Inflammatory macrophage treated with lipopolysaccharide for 1 hour (primary cell): ENCODE measurements at regions not wholly inside any gene's neighbourhood (a gene's known extent, or its start where the extent isn't known, plus 50 kb on each side); places are given as distances from the start of the nearest gene placed in this dataset.
A peak's percentile ranks its signal among the peaks of the same experiment; 100 is the strongest.

ENCODE experiments used
- DNase-seq, 2 donors: peaks; one replicate each; pipeline ENCODE4 v3.0.0-alpha.2; 2020 to 2022

DNA sequence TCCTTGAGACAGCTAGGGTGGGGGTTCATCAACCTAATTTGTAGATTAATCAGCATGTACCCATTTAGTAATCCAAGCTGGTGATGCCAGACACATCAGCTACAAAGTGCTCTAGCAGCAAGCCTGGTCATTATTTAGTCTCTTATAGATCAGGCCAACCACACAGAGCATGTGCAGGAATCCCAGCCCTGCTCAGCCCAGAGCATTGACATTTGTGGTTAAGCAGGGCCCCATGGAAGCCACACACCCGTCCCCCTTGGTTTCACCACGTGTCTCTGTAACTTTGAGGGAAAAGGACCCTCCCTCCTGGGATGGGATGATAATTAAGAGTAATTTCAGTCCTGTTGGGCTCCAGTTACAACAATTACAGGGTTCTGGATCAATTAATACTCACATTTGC lies 268.8 kb upstream of the RPL38 start:
- no peak for DNase-seq

DNA sequence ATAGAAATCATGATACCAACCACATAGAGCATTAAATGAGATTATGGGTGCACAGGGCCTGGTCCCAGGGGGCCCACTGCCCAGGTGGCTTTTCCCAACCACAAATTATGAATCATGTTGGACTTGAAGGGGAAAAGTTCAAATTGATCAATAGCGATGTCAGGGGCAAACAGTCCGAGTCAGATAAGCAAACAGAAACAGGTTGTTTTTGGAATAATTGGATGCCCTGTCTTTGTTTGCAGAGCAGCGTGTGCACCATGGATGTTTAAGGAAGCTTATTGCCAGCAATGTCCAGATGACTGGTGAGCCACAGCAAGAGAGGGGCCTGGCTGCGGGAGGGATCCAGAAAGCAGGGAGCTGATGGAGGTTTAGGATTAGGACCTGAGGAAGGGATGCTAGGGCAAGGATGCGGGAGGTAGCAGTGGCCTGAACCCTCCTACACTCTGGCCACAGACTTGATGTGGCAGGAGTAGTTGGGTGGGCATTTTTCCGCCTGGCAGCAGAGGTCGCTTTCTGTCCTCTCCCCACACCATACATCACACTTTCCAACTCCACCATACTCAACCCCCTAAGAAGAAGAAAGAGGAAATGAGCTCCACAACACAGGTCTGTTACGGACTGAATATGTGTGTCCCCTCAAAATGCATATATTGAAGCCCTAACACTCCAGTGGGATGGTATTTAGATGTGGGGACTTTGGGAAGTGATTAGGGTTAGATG lies 266.4 kb upstream of the RPL38 start:
- no peak for DNase-seq

DNA sequence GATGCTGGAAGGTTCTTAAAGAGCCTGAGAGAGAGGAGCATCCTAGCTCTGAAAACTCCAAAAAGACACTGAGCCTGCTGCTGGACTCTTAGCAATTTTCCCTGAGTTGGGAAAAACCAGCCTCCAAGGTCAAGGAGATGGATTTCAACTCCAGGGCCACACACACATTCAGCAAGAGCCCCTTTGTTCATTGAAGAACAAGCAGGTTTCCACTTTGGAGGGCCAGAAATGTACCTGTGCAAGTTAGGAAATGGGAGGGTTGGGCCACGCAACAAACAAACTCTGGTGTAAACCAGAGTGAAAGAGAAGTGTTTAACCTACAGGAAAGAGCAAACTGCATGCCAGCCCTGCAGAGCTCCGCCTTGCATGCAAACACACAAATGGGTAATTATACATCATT lies 264.8 kb upstream of the RPL38 start:
- no peak for DNase-seq

- no peak for DNase-seq
Measured at GRCh38 chr17:73939806-73940205, 263.7 kb upstream of the RPL38 start.

- DNase-seq = no peak
Measured at GRCh38 chr17:73940511-73940910, 263.0 kb upstream of the RPL38 start.

GRCh38 chr17:73941919-73942530 lies 261.5 kb upstream of the RPL38 start:
- no peak for DNase-seq

DNA sequence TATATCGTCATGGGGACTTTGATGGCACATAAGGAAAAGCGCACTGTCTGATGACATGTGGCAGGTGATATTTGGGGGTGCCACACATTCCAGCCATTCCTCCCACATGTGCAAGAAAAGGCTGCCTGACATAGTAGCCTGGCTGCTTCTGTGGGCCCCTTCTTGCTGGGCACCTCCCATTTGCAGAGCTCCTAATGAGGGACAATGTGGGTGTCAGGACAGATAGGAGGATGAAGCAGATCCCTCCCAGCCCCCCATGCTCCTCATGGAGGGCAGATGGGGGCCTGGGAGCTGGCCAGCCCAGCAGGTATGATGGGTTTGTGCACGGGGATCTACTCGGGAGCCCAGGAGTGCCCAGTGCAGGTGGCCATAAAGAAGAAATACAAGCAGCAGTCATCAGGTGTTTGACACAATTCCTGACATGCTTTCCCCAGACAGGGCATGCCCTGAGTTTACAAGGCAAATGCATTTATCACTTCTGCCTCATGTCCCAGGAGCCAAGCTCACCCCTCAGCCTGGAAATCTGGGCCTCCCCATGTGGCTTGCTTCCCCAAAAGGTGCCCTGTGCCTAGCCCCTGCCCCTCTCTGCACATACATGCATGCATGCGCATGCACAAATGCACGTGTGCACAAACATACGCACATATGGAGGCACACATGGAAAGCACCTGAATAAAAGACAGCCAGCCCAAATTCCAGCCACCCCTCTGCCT lies 260.6 kb upstream of the RPL38 start:
- no peak for DNase-seq

DNA sequence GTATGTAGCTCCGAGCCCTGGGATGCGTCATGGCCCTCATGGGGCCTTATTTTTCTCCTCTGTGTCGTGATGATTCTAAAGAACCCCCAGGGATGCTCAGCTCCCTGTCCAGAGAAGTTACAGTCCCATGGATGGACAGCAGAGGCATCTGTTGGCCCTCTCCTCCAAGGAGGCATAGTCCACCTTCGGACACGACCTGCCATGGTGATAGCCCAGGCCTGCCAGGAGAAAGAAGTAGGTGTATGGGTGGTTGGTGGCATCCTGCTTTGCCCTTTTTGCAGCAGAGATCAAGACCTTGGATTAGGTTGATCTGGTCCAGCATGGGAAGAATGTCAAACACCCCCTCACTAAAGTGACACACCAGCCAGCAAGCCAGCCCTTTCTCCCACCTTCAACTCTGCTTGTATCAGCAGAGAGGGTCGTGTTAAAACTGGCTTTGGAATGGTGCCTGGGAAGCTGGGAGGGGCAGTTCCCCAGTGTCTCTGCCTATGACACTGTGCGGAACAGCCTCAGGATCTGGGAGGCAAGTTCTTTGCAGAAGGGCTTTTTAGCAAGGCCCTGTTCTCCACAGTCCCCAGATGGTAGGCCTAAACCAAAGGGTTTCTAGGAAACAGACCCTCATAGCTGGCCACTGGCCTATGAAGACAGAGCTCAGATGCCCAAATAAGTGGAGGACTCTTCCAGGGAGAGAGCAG lies 259.9 kb upstream of the RPL38 start:
- no peak for DNase-seq

GRCh38 chr17:73944366-73944765 lies 259.1 kb upstream of the RPL38 start:
- DNase-seq = no peak

DNA sequence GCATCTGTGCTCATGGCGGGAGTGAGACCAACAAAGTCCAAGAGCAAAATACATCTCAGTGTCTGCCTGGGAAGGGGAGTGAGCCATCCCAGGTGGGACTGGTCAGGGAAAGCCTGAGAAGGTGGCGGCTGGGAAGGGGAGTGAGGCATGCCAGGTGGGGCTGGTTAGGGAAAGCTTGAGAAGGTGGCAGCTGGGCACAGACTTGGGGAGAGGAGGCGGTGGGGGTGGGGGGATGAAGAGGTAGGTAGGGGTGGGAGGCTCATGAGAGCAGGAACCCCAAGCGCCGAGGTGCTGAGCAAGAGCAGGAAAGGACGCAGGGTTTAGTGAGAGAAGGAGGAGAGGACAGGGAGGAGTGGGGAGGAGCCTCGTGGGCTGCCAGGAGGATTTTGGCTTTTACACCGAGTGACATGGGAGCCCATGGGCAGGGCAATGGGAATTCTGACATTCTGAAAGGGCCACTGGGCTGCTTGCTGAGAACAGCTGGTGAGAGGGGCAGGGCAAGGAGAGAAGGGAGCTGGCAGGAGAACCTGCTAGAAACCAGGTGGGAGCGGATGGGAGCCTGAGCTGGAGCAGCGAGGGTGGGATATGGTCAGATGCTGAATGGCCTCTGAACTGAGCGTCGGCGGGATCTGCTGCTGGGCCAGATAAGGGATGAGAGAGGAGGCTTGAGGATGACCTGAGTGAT lies 256.1 kb upstream of the RPL38 start:
- DNase-seq = no peak

GRCh38 chr17:73947966-73948355 lies 255.5 kb upstream of the RPL38 start:
- no peak for DNase-seq

GRCh38 chr17:73949903-73950592 lies 253.4 kb upstream of the RPL38 start:
- DNase-seq = no peak

DNA sequence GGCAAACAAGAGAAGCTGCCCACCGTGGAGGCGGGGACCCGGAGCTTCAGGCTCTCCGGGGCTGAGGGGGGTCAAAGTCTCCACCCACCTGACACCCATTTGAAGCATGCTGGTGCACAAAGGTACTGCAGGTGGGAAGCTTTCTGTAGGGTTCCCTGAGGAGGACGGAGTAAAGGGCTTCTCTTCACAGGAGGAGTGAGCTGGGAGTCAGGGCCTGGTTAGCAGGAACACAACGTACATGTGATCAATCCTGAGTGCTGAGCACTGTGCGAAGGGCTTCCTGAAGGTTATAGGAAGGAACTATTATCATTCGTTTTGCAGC lies 252.9 kb upstream of the RPL38 start:
- no peak for DNase-seq

DNA sequence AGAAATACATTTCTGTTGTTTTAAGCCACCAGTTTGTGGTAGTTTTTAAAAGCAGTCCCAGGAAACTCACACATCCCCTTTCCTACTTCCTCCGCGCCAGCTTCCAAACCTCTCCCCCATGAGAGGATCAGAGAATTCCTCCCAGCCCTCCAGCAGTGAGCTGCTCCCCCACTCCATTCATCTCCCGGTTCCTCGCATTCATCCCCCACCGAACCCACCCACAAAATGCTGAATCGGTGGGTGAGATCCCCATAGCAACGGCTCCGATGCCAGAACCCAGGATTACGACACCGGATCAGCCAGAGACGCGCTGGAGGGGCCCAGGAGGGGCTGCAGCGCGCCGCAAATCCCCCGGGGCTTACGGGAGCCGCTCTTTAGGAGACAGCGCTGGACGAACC lies 251.4 kb upstream of the RPL38 start:
- peak in 1 of 2 donors; percentile 6 for DNase-seq

- DNase-seq = peak; percentile 40
Measured at GRCh38 chr17:73952480-73953205, 250.8 kb upstream of the RPL38 start.

GRCh38 chr17:73953206-73954033 lies 250.1 kb upstream of the RPL38 start:
- DNase-seq = no peak

GRCh38 chr17:73954951-73955350 lies 248.5 kb upstream of the RPL38 start:
- no peak for DNase-seq

DNA sequence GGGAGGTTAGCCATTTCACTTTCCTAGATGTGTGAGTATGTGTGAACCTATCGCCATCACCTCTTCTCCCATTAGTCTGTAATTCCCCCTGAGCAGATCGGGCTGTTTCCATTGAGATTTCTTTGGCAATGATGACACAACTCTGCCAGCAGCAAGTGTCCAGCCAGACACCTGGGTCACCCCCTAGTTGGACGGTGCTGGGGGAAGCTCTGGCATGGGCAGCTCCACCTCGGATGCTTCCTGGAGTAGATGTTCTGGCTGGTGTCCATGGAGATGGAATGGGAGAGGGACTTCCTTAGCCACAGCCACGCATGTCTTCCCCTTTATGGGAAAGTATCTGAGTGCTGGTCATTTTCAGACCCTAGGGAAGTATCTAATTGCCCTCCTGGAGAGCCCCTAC lies 247.9 kb upstream of the RPL38 start:
- DNase-seq = no peak

DNA sequence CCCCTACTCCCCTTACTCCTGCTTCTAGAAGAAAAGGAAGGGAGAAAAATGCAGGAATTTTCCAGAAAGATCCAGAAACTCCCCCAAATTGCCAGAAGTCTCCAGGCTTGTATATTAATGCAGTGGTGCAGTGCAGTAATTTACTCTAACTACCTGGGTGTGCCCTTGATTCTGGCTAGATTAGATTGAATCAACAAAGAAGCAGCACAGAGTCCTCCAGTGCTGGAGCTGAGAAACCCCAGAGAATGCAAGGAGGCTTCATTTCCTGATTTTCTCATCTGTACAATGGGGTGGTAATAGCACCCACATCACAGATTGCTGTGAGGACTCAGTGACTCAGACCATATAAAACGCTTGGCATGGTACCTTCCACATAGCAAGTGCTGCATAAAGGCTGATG lies 247.3 kb upstream of the RPL38 start:
- DNase-seq = no peak

- peak; percentile 19 to 69 for DNase-seq
Measured at GRCh38 chr17:73956595-73957465, 246.6 kb upstream of the RPL38 start.
